ENCODE measurements at regions not wholly inside any gene's neighbourhood (a gene's known extent, or its start where the extent isn't known, plus 50 kb on each side); places are given as distances from the start of the nearest gene placed in this dataset.

DNA sequence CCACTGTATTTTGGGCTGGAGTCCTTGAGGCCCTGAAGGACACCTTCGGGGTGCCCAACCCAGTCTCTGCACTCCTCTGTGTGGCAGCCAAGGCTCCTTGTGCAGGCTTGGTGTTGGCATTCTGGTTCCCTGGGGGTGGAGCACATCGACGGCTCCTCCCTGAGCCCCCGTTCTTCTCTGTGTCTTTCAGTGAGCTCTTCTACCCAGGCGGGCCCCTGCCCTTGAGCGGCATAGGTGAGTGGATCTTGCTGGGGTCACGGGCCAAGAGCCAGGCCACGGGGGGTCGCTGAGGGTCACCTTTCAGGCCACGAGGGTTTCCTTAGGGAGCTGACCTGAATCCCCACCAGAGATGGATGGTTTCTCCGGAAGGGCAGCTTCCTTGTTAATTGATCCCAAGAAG is 234.8 kb downstream of the SNRPN start:
- TF ChIP-seq FOXK2 (IDR thresholded peaks at IDR 0.05) = no peak
- no peak for TF ChIP-seq FOXM1 (IDR thresholded peaks at IDR 0.05; ENCODE audit: borderline replicate concordance)
- TF ChIP-seq TARDBP (IDR thresholded peaks at IDR 0.05) = no peak
- TF ChIP-seq BHLHE40 (IDR thresholded peaks at IDR 0.05; ENCODE audit: borderline replicate concordance) = no peak
- TF ChIP-seq HDGF (IDR thresholded peaks at IDR 0.05; ENCODE audit: borderline replicate concordance) = no peak
- TF ChIP-seq SUZ12 (IDR thresholded peaks at IDR 0.05) = no peak
